ENCODE measurements at regions not wholly inside any gene's neighbourhood (a gene's known extent, or its start where the extent isn't known, plus 50 kb on each side); places are given as distances from the start of the nearest gene placed in this dataset.

DNA sequence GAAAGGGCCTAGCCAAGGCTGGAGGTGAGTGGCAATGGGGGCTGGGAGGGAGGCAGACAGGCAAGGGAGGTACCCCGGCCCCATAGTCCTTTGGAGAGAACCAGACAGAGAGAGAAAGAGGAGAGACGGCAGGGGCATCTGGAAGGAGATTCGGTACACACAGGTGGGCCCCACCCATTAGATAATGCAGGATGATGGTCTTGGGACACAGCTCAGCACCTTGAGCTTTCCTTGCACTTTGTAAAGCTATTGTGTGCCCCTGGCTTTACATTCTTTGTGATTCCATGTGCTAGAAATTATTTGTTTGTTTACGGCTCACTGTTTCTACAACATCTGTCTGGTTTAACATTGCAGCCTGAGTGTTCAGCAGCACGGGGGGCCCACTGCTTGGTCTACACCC, 83.1 kb downstream of the CTAGE1 start:
- whole genome bisulfite sequencing, 2 donors: 86 to 92% methylated on average over 5 of the region's 5 CpGs
- H3K4me3 ChIP-seq (ENCODE audit: low read depth in 1 of 2, low read length in 2 of 2): no peak overlapping the region
- H3K9me3 ChIP-seq (ENCODE audit: control insufficient read depth in 2 of 2, insufficient read depth in 1 of 2, low read depth in 1 of 2, low read length in 1 of 2): no peaks in the 10 kb centered on the region
- H3K27me3 ChIP-seq (ENCODE audit: control insufficient read depth in 1 of 2, insufficient read depth in 2 of 2, low read length in 2 of 2): no peaks in the 10 kb centered on the region
- H3K36me3 ChIP-seq (ENCODE audit: control insufficient read depth in 2 of 2, insufficient read depth in 2 of 2, low read length in 1 of 2): no peaks in the 10 kb centered on the region
- peaks cover 0 to 2% of the 10 kb centered on the region in 2 donors for H3K4me1 ChIP-seq (ENCODE audit: control insufficient read depth in 2 of 2, insufficient read depth in 2 of 2, low read length in 1 of 2)
- H3K27ac ChIP-seq (ENCODE audit: low read depth in 2 of 2, low read length in 1 of 2): no peak overlapping the region

DNA sequence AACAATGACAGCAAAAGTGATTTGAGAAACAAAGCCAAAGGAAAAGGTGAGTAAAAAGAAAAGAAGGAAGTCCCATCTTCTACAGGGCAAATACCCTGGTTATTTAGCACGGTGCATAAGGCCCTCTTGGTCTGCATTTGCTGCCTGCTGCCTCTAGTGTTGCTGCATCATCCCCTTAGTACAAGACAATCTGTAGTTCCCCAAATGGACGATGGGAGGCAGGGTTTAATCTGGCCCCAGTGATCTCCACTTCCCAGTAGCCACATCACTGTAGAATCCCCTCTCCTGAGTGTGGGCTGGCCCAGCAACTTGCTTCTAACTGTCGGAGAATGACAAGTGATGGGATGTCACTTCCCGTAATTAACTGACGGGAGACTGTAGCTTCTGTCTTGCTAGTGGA, 85.1 kb downstream of the CTAGE1 start:
- Histone ChIP-seq H3K27ac (ENCODE audit: low read depth in 2 of 2, low read length in 1 of 2) (no peak overlapping the region), H3K36me3 (ENCODE audit: control insufficient read depth in 2 of 2, insufficient read depth in 2 of 2, low read length in 1 of 2) (no peaks in the 10 kb centered on the region), H3K4me1 (ENCODE audit: control insufficient read depth in 2 of 2, insufficient read depth in 2 of 2, low read length in 1 of 2) (peaks cover 0 to 2% of the 10 kb centered on the region in 2 donors), H3K27me3 (ENCODE audit: control insufficient read depth in 1 of 2, insufficient read depth in 2 of 2, low read length in 2 of 2) (no peaks in the 10 kb centered on the region), H3K4me3 (ENCODE audit: low read depth in 1 of 2, low read length in 2 of 2) (no peak overlapping the region), H3K9me3 (ENCODE audit: control insufficient read depth in 2 of 2, insufficient read depth in 1 of 2, low read depth in 1 of 2, low read length in 1 of 2) (no peaks in the 10 kb centered on the region)
- WGBS, 2 donors: 81 to 85% methylated on average over 5 of the region's 5 CpGs

- peaks cover 0 to 2% of the 10 kb centered on the region in 2 donors for H3K4me1 ChIP-seq (ENCODE audit: control insufficient read depth in 2 of 2, insufficient read depth in 2 of 2, low read length in 1 of 2)
- no peak overlapping the region for H3K4me3 ChIP-seq (ENCODE audit: low read depth in 1 of 2, low read length in 2 of 2)
- WGBS, 2 donors: 89 to 95% methylated on average over 5 of the region's 5 CpGs
- H3K9me3 ChIP-seq (ENCODE audit: control insufficient read depth in 2 of 2, insufficient read depth in 1 of 2, low read depth in 1 of 2, low read length in 1 of 2): no peaks in the 10 kb centered on the region
- no peaks in the 10 kb centered on the region for H3K36me3 ChIP-seq (ENCODE audit: control insufficient read depth in 2 of 2, insufficient read depth in 2 of 2, low read length in 1 of 2)
- no peaks in the 10 kb centered on the region for H3K27me3 ChIP-seq (ENCODE audit: control insufficient read depth in 1 of 2, insufficient read depth in 2 of 2, low read length in 2 of 2)
- no peak overlapping the region for H3K27ac ChIP-seq (ENCODE audit: low read depth in 2 of 2, low read length in 1 of 2)
These were observed 87.2 kb downstream of the CTAGE1 start for GRCh38 chr18:22330508-22330907.

- no peak overlapping the region for H3K27ac ChIP-seq (ENCODE audit: low read depth in 2 of 2, low read length in 1 of 2)
- no peaks in the 10 kb centered on the region for H3K27me3 ChIP-seq (ENCODE audit: control insufficient read depth in 1 of 2, insufficient read depth in 2 of 2, low read length in 2 of 2)
- WGBS, 2 donors: 95 to 97% methylated on average over 8 of the region's 8 CpGs
- H3K4me3 ChIP-seq (ENCODE audit: low read depth in 1 of 2, low read length in 2 of 2): no peak overlapping the region
- H3K36me3 ChIP-seq (ENCODE audit: control insufficient read depth in 2 of 2, insufficient read depth in 2 of 2, low read length in 1 of 2): no peaks in the 10 kb centered on the region
- H3K4me1 ChIP-seq (ENCODE audit: control insufficient read depth in 2 of 2, insufficient read depth in 2 of 2, low read length in 1 of 2): peaks cover 2 to 5% of the 10 kb centered on the region in 2 donors
- H3K9me3 ChIP-seq (ENCODE audit: control insufficient read depth in 2 of 2, insufficient read depth in 1 of 2, low read depth in 1 of 2, low read length in 1 of 2): no peaks in the 10 kb centered on the region
These were observed 92.3 kb downstream of the CTAGE1 start for GRCh38 chr18:22325396-22325795.

DNA sequence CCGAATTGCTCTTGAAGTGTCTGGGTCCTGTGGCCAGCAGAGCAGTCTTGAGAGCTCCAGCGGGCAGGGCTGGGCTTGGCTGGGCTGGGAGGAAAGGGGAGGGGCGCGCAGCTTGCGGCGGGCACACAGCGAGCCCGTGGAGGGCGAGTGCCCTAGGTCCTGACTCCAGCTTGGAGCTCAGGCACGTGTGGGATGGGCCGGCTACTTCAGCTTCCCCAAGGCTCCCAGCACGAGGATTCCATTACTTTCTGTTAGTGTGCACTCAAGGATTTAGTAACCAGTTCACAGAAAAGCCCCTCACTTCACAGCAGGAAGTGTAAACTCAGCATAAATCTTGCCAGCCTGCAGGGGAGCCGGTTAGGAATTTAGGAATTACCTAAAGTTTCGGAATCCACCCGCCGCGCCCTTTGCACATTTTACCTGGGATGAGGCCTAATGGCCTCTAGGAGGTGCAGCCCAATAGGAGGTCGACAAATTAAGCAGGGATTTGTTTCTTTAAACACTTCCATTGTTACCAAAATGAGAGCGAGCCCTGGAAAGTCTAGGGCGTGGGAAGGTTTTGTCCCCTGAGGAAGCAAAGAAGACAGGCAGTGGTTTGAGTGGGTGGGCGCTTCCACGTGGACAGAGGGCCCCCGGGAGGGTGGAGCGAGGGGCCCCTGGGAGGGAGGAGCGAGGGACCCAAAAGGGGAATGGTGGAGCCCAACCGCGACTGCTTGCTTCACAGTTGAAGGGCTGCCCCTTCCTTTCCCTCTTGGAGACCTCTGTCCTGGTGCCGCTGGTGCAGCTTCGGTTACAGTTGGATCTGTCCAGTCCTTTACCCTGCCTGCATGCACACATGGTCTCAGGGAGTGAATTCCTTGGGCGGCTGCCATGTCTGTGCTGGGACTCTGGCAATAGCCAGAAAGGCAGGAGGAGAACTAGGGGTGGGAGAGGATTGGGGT, 93.3 kb downstream of the CTAGE1 start:
- Histone ChIP-seq H3K27me3 (ENCODE audit: control insufficient read depth in 1 of 2, insufficient read depth in 2 of 2, low read length in 2 of 2) (no peaks in the 10 kb centered on the region), H3K4me1 (ENCODE audit: control insufficient read depth in 2 of 2, insufficient read depth in 2 of 2, low read length in 1 of 2) (peaks cover 2 to 5% of the 10 kb centered on the region in 2 donors), H3K4me3 (ENCODE audit: low read depth in 1 of 2, low read length in 2 of 2) (peak overlapping the region in 1 of 2 donors; percentile 35), H3K27ac (ENCODE audit: low read depth in 2 of 2, low read length in 1 of 2) (no peak overlapping the region), H3K9me3 (ENCODE audit: control insufficient read depth in 2 of 2, insufficient read depth in 1 of 2, low read depth in 1 of 2, low read length in 1 of 2) (no peaks in the 10 kb centered on the region), H3K36me3 (ENCODE audit: control insufficient read depth in 2 of 2, insufficient read depth in 2 of 2, low read length in 1 of 2) (no peaks in the 10 kb centered on the region)
- WGBS, 2 donors: 18 to 25% methylated on average over 29 to 30 of the region's 30 CpGs

GRCh38 chr18:22322243-22322691, 95.4 kb downstream of the CTAGE1 start:
- no peak overlapping the region for H3K4me3 ChIP-seq (ENCODE audit: low read depth in 1 of 2, low read length in 2 of 2)
- H3K36me3 ChIP-seq (ENCODE audit: control insufficient read depth in 2 of 2, insufficient read depth in 2 of 2, low read length in 1 of 2): no peaks in the 10 kb centered on the region
- H3K4me1 ChIP-seq (ENCODE audit: control insufficient read depth in 2 of 2, insufficient read depth in 2 of 2, low read length in 1 of 2): peaks cover 2 to 5% of the 10 kb centered on the region in 2 donors
- no peaks in the 10 kb centered on the region for H3K9me3 ChIP-seq (ENCODE audit: control insufficient read depth in 2 of 2, insufficient read depth in 1 of 2, low read depth in 1 of 2, low read length in 1 of 2)
- H3K27ac ChIP-seq (ENCODE audit: low read depth in 2 of 2, low read length in 1 of 2): peak overlapping the region in 1 of 2 donors; percentile 16
- 78 to 80% methylated on average over 7 of the region's 7 CpGs for WGBS, 2 donors
- no peaks in the 10 kb centered on the region for H3K27me3 ChIP-seq (ENCODE audit: control insufficient read depth in 1 of 2, insufficient read depth in 2 of 2, low read length in 2 of 2)

DNA sequence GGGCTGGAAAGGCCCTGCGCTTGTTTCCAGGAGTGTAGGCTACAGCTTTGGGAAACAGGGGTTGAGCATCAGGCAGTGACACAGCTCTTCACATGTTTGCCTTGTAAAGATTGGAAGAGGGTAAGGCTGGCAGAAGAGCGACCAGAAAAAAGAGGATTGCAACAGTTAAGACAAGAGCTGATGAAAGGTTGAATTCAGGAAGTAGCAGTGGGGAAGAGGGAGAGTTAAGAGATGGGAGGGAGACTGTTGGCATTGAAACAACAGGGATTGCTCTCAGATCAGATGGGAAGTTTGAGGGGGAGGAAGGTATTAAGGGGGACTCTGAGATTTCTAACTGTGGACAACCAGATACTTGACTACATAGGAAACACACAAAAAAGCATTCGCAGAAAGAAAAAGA, 96.9 kb downstream of the CTAGE1 start:
- WGBS, 2 donors: 91 to 94% methylated on average over 3 of the region's 3 CpGs
- no peaks in the 10 kb centered on the region for H3K9me3 ChIP-seq (ENCODE audit: control insufficient read depth in 2 of 2, insufficient read depth in 1 of 2, low read depth in 1 of 2, low read length in 1 of 2)
- H3K36me3 ChIP-seq (ENCODE audit: control insufficient read depth in 2 of 2, insufficient read depth in 2 of 2, low read length in 1 of 2): no peaks in the 10 kb centered on the region
- peaks cover 2 to 5% of the 10 kb centered on the region in 2 donors for H3K4me1 ChIP-seq (ENCODE audit: control insufficient read depth in 2 of 2, insufficient read depth in 2 of 2, low read length in 1 of 2)
- H3K27ac ChIP-seq (ENCODE audit: low read depth in 2 of 2, low read length in 1 of 2): no peak overlapping the region
- H3K4me3 ChIP-seq (ENCODE audit: low read depth in 1 of 2, low read length in 2 of 2): no peak overlapping the region
- H3K27me3 ChIP-seq (ENCODE audit: control insufficient read depth in 1 of 2, insufficient read depth in 2 of 2, low read length in 2 of 2): no peaks in the 10 kb centered on the region

GRCh38 chr18:22320155-22320554, 97.6 kb downstream of the CTAGE1 start:
- WGBS, 2 donors: 70 to 78% methylated on average over 4 of the region's 4 CpGs
- H3K4me1 ChIP-seq (ENCODE audit: control insufficient read depth in 2 of 2, insufficient read depth in 2 of 2, low read length in 1 of 2): peaks cover 2 to 5% of the 10 kb centered on the region in 2 donors
- H3K27me3 ChIP-seq (ENCODE audit: control insufficient read depth in 1 of 2, insufficient read depth in 2 of 2, low read length in 2 of 2): no peaks in the 10 kb centered on the region
- no peaks in the 10 kb centered on the region for H3K36me3 ChIP-seq (ENCODE audit: control insufficient read depth in 2 of 2, insufficient read depth in 2 of 2, low read length in 1 of 2)
- H3K9me3 ChIP-seq (ENCODE audit: control insufficient read depth in 2 of 2, insufficient read depth in 1 of 2, low read depth in 1 of 2, low read length in 1 of 2): no peaks in the 10 kb centered on the region
- no peak overlapping the region for H3K27ac ChIP-seq (ENCODE audit: low read depth in 2 of 2, low read length in 1 of 2)
- no peak overlapping the region for H3K4me3 ChIP-seq (ENCODE audit: low read depth in 1 of 2, low read length in 2 of 2)

- WGBS, 2 donors: 80 to 85% methylated on average over 8 of the region's 8 CpGs
These were observed 98.8 kb downstream of the CTAGE1 start for GRCh38 chr18:22318745-22319407.

More at GRCh38 chr18:22318745-22319407, 98.8 kb downstream of the CTAGE1 start:
- H3K36me3 ChIP-seq (ENCODE audit: control insufficient read depth in 2 of 2, insufficient read depth in 2 of 2, low read length in 1 of 2): no peaks in the 10 kb centered on the region
- H3K4me3 ChIP-seq (ENCODE audit: low read depth in 1 of 2, low read length in 2 of 2): no peak overlapping the region
- H3K27me3 ChIP-seq (ENCODE audit: control insufficient read depth in 1 of 2, insufficient read depth in 2 of 2, low read length in 2 of 2): no peaks in the 10 kb centered on the region
- H3K9me3 ChIP-seq (ENCODE audit: control insufficient read depth in 2 of 2, insufficient read depth in 1 of 2, low read depth in 1 of 2, low read length in 1 of 2): no peaks in the 10 kb centered on the region
- no peak overlapping the region for H3K27ac ChIP-seq (ENCODE audit: low read depth in 2 of 2, low read length in 1 of 2)
- peaks cover 0 to 2% of the 10 kb centered on the region in 2 donors for H3K4me1 ChIP-seq (ENCODE audit: control insufficient read depth in 2 of 2, insufficient read depth in 2 of 2, low read length in 1 of 2)

All from esophagus (tissue), 2 donors.